ENCODE measurements at regions not wholly inside any gene's neighbourhood (a gene's known extent, or its start where the extent isn't known, plus 50 kb on each side); places are given as distances from the start of the nearest gene placed in this dataset.

- TF ChIP-seq, protein P1, sequence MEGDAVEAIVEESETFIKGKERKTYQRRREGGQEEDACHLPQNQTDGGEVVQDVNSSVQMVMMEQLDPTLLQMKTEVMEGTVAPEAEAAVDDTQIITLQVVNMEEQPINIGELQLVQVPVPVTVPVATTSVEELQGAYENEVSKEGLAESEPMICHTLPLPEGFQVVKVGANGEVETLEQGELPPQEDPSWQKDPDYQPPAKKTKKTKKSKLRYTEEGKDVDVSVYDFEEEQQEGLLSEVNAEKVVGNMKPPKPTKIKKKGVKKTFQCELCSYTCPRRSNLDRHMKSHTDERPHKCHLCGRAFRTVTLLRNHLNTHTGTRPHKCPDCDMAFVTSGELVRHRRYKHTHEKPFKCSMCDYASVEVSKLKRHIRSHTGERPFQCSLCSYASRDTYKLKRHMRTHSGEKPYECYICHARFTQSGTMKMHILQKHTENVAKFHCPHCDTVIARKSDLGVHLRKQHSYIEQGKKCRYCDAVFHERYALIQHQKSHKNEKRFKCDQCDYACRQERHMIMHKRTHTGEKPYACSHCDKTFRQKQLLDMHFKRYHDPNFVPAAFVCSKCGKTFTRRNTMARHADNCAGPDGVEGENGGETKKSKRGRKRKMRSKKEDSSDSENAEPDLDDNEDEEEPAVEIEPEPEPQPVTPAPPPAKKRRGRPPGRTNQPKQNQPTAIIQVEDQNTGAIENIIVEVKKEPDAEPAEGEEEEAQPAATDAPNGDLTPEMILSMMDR (IDR thresholded peaks at IDR 0.05) = no peak
- TF ChIP-seq POLR2AphosphoS5 (IDR thresholded peaks at IDR 0.05; ENCODE audit: low read depth, low read length) (no peak), TCF7L2 (IDR thresholded peaks at IDR 0.05; ENCODE audit: low read depth, low read length) (no peak)
- TF ChIP-seq, protein P2, sequence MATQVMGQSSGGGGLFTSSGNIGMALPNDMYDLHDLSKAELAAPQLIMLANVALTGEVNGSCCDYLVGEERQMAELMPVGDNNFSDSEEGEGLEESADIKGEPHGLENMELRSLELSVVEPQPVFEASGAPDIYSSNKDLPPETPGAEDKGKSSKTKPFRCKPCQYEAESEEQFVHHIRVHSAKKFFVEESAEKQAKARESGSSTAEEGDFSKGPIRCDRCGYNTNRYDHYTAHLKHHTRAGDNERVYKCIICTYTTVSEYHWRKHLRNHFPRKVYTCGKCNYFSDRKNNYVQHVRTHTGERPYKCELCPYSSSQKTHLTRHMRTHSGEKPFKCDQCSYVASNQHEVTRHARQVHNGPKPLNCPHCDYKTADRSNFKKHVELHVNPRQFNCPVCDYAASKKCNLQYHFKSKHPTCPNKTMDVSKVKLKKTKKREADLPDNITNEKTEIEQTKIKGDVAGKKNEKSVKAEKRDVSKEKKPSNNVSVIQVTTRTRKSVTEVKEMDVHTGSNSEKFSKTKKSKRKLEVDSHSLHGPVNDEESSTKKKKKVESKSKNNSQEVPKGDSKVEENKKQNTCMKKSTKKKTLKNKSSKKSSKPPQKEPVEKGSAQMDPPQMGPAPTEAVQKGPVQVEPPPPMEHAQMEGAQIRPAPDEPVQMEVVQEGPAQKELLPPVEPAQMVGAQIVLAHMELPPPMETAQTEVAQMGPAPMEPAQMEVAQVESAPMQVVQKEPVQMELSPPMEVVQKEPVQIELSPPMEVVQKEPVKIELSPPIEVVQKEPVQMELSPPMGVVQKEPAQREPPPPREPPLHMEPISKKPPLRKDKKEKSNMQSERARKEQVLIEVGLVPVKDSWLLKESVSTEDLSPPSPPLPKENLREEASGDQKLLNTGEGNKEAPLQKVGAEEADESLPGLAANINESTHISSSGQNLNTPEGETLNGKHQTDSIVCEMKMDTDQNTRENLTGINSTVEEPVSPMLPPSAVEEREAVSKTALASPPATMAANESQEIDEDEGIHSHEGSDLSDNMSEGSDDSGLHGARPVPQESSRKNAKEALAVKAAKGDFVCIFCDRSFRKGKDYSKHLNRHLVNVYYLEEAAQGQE (IDR thresholded peaks at IDR 0.05; ENCODE audit: insufficient read depth in 1 of 2, low read depth in 2 of 2, low read length in 1 of 2) = no peak
Measured at GRCh38 chr1:242610209-242610608, 85.7 kb upstream of the PLD5 start.
